H1 (cell line): ENCODE measurements at regions not wholly inside any gene's neighbourhood (a gene's known extent, or its start where the extent isn't known, plus 50 kb on each side); places are given as distances from the start of the nearest gene placed in this dataset.

Source experiments
- ASH2L ChIP-seq: fragments of 200-600, 300-600 bp; sonication (generic); IDR thresholded peaks from one replicate; pipeline ENCODE4 v1.7.1; 2017; ENCODE audit warnings: low read length
- CTCF ChIP-seq, 3 experiments: IDR thresholded peaks; 1 replicate in 2 of 3; 2 replicates in 1 of 3; pipeline versions ENCODE4 v1.5.1 to v1.6.1; 2011; ENCODE audit warnings: low read length in 3 of 3, mild to moderate bottlenecking in 3 of 3, inconsistent platforms in 2 of 3, low read depth in 1 of 3, moderate library complexity in 1 of 3; ENCODE audit not compliant: insufficient read depth in 1 of 3; ENCODE audit errors: control extremely low read depth in 1 of 3
- E2F6 ChIP-seq: IDR thresholded peaks from 2 replicates; pipeline ENCODE4 v1.6.1; 2012; ENCODE audit warnings: inconsistent platforms
- EP300 ChIP-seq, 2 experiments: IDR thresholded peaks; 1 replicate in 1 of 2; 2 replicates in 1 of 2; pipeline ENCODE4 v1.6.1; 2011 to 2012; ENCODE audit warnings: low read depth in 2 of 2, low read length in 2 of 2, mild to moderate bottlenecking in 2 of 2, borderline replicate concordance in 1 of 2, inconsistent platforms in 1 of 2, moderate library complexity in 1 of 2
- GTF2F1 ChIP-seq: IDR thresholded peaks from 2 replicates; pipeline ENCODE4 v1.6.1; 2012; ENCODE audit warnings: low read depth, low read length, improper control_type of control experiment, borderline replicate concordance
- MAFK ChIP-seq: IDR thresholded peaks from 2 replicates; pipeline ENCODE4 v1.6.1; 2012; ENCODE audit warnings: low read depth, mild to moderate bottlenecking, improper control_type of control experiment, low read length
- POLR2A ChIP-seq, 2 experiments: IDR thresholded peaks; 1 replicate in 1 of 2; 2 replicates in 1 of 2; pipeline ENCODE4 v1.6.1; 2011; ENCODE audit warnings: low read depth in 2 of 2, low read length in 2 of 2, mild to moderate bottlenecking in 2 of 2; ENCODE audit errors: control extremely low read depth in 1 of 2
- POLR2AphosphoS5 ChIP-seq: IDR thresholded peaks from 2 replicates; pipeline ENCODE4 v1.6.1; 2011; ENCODE audit warnings: low read depth, low read length
- RFX5 ChIP-seq: IDR thresholded peaks from 2 replicates; pipeline ENCODE4 v1.6.1; 2011; ENCODE audit warnings: low read depth, low read length, improper control_type of control experiment, borderline replicate concordance
- RXRA ChIP-seq: IDR thresholded peaks from 2 replicates; pipeline ENCODE4 v1.6.1; 2011; ENCODE audit warnings: low read depth, mild to moderate bottlenecking, low read length, moderate library complexity; ENCODE audit not compliant: insufficient read depth

- TF ChIP-seq CTCF (IDR thresholded peaks at IDR 0.05; ENCODE audit: control extremely low read depth in 1 of 3, insufficient read depth in 1 of 3, low read depth in 1 of 3, low read length in 3 of 3) (peak in 2 of 3 experiments; percentile 29 to 39; a peak in 2 of 4 replicates), POLR2A (IDR thresholded peaks at IDR 0.05; ENCODE audit: control extremely low read depth in 1 of 2, low read depth in 2 of 2, low read length in 2 of 2) (no peak), GTF2F1 (no peak), ASH2L (no peak), MAFK (no peak), POLR2AphosphoS5 (no peak), EP300 (IDR thresholded peaks at IDR 0.05; ENCODE audit: borderline replicate concordance in 1 of 2, low read depth in 2 of 2, low read length in 2 of 2) (no peak), E2F6 (no peak), RFX5 (no peak), RXRA (no peak)
These were observed 620.3 kb upstream of the AGTR1 start for GRCh38 chr3:148077318-148077923.
